22Rv1 (cell line): ENCODE measurements at regions not wholly inside any gene's neighbourhood (a gene's known extent, or its start where the extent isn't known, plus 50 kb on each side); places are given as distances from the start of the nearest gene placed in this dataset.

Experiments
- CTCF ChIP-seq: fragments of 450-650 bp; IDR thresholded peaks from 2 replicates; pipeline ENCODE4 v1.5.1; 2017; ENCODE audit warnings: mild to moderate bottlenecking
- ZFX ChIP-seq: fragments of 450-650 bp; IDR thresholded peaks from 2 replicates; pipeline ENCODE4 v1.6.1; 2017; ENCODE audit warnings: antibody characterized with exemption, borderline replicate concordance

DNA sequence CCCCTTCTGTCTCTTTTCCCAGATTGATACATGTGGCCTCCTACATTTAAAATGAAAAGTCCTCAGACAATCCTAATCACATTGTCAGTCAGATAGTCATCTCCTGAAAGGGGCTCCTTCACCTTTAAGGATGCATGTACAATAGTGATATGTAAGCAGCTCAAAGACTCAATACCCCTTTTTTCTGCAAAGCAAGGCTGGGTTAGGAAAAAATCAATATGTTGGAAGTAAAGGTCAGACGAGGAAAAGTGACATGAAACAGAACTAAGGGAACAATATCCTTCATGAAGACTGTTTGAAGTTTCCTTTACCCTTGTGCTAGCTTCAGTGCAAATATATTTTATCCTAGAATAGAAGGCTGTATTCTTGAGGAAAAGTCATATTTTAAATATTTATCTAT is 539.3 kb downstream of the NR2F2 start:
- TF ChIP-seq CTCF (no peak), ZFX (no peak)
